ENCODE measurements at regions not wholly inside any gene's neighbourhood (a gene's known extent, or its start where the extent isn't known, plus 50 kb on each side); places are given as distances from the start of the nearest gene placed in this dataset.

GRCh38 chr5:122561209-122561608 lies 213.7 kb upstream of the SNX2 start:
- DNase-seq (no peak), ATAC-seq (replicated peaks) (no peak)
- H3K9me3 Mint-ChIP-seq = no peaks in the 10 kb centered on the region
- H3K4me1 Mint-ChIP-seq (ENCODE audit: low read depth in 2 of 2) = no peaks in the 10 kb centered on the region
- no peak overlapping the region for H3K4me3 Mint-ChIP-seq
- no peaks in the 10 kb centered on the region for H3K27me3 Mint-ChIP-seq
- no peaks in the 10 kb centered on the region for H3K36me3 Mint-ChIP-seq (ENCODE audit: insufficient read depth)
- no peak overlapping the region for H3K27ac Mint-ChIP-seq

GRCh38 chr5:122565331-122565730 lies 209.5 kb upstream of the SNX2 start:
- no peak for ATAC-seq (replicated peaks)
- Mint-ChIP-seq H3K27me3 (no peaks in the 10 kb centered on the region), H3K27ac (no peak overlapping the region), H3K4me3 (no peak overlapping the region), H3K36me3 (ENCODE audit: insufficient read depth) (no peaks in the 10 kb centered on the region), H3K9me3 (no peaks in the 10 kb centered on the region), H3K4me1 (ENCODE audit: low read depth in 2 of 2) (no peaks in the 10 kb centered on the region)
- DNase-seq = no peak

DNA sequence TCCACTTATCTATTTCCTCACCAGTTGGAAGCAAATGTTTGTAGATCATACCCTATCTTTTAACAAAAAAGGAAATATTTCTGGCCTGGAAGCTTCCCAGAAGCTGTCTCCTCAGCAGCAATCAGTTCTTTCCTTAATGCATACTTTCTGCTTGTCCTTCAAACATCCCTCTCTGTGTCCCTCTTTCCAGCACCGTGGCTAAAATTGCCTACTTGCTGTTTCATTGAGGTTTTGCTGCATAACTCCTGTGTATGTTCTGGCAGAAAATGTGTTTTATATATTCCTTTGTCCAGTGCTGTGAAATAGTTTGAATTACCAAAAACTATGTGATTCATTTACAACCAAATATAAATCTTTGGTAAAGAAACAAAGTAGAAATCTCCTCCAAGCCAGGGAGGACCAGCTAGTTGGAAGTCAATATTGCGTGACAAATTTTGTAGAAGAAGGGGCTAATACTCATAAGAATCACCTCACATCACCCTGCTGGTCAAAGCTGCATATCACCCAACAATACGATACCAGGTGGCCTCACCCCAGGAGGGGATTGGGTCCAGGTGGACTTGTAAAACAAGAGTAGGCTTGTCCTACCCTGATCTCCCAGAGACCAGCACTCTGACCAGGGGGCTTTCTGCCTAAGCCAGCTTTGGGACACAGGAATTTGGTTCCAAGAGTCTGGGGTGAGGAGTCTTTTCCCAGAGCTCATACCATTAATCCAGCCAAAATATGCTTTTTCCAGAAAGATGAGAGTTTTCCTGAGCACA lies 198.4 kb upstream of the SNX2 start:
- Mint-ChIP-seq H3K27me3 (peaks cover 10 to 17% of the 10 kb centered on the region in 2 donors), H3K36me3 (ENCODE audit: insufficient read depth) (no peaks in the 10 kb centered on the region), H3K27ac (no peak overlapping the region), H3K9me3 (peaks cover 2 to 8% of the 10 kb centered on the region in 2 donors), H3K4me1 (ENCODE audit: low read depth in 2 of 2) (no peaks in the 10 kb centered on the region), H3K4me3 (no peak overlapping the region)
- no peak for ATAC-seq (replicated peaks)
- DNase-seq = no peak

- peaks cover 10 to 17% of the 10 kb centered on the region in 2 donors for H3K27me3 Mint-ChIP-seq
- ATAC-seq (replicated peaks) = no peak
- H3K36me3 Mint-ChIP-seq (ENCODE audit: insufficient read depth) = no peaks in the 10 kb centered on the region
Observed at GRCh38 chr5:122581629-122582028, 193.3 kb upstream of the SNX2 start.

DNA sequence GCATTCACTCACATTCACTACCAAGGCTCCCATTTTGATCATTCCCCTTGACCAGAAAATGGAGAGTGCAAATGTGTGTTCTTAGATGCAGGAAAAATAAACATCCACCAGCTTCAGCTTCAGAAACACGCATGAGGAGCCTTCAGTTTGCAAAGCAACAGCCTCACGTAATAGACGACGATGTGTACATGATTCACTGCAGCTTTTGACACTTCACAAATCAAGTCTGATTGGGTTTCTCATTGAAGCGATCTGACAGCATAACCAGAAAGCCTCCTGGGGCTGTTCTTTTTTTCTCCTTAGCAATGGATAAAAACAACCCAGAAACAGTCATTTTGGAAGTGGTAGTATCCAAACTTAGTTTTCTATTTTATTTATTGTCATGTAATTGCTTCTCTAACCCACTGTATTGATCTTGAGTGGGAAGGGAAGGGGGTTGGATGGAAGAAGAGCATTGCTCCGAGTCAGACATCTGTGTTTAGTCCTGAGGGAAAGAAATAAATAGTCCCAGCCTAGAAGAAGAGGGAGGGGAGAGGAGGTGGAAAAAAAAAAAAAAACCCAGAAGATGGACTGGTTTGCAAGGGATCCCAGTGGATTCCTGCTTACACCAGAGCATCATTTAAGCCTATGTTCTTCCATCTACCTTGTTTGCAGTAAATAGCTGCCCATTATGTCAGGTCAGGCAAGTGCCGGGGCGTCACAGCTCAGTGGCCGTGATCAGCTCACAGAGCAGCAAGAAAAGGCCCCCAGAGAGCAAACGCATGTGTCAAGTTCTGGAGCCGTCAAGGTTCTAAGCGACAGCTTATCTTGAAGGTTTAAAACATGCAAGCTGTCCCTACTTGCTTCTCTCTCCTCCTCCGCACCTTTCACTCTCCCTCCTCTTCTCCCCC lies 190.2 kb upstream of the SNX2 start:
- ATAC-seq (replicated peaks) (no peak), DNase-seq (no peak)
- no peak overlapping the region for H3K4me3 Mint-ChIP-seq
- H3K27me3 Mint-ChIP-seq = peaks cover 4 to 12% of the 10 kb centered on the region in 2 donors
- H3K27ac Mint-ChIP-seq = no peak overlapping the region
- H3K36me3 Mint-ChIP-seq (ENCODE audit: insufficient read depth) = no peaks in the 10 kb centered on the region
- H3K9me3 Mint-ChIP-seq = peaks cover 2% of the 10 kb centered on the region in 2 donors
- H3K4me1 Mint-ChIP-seq (ENCODE audit: low read depth in 2 of 2) = no peaks in the 10 kb centered on the region

More at GRCh38 chr5:122581629-122582028, 193.3 kb upstream of the SNX2 start:
- H3K4me1 Mint-ChIP-seq (ENCODE audit: low read depth in 2 of 2) = no peaks in the 10 kb centered on the region
- no peak overlapping the region for H3K27ac Mint-ChIP-seq
- no peak for DNase-seq
- H3K9me3 Mint-ChIP-seq = peaks cover 3 to 8% of the 10 kb centered on the region in 2 donors
- no peak overlapping the region for H3K4me3 Mint-ChIP-seq

GRCh38 chr5:122585371-122585770 lies 189.5 kb upstream of the SNX2 start:
- Mint-ChIP-seq H3K27ac (no peak overlapping the region), H3K27me3 (peaks cover 0 to 5% of the 10 kb centered on the region in 2 donors), H3K36me3 (ENCODE audit: insufficient read depth) (no peaks in the 10 kb centered on the region), H3K4me1 (ENCODE audit: low read depth in 2 of 2) (no peaks in the 10 kb centered on the region), H3K4me3 (no peak overlapping the region), H3K9me3 (peaks cover 0 to 2% of the 10 kb centered on the region in 2 donors)
- ATAC-seq (replicated peaks) (no peak), DNase-seq (no peak)

DNA sequence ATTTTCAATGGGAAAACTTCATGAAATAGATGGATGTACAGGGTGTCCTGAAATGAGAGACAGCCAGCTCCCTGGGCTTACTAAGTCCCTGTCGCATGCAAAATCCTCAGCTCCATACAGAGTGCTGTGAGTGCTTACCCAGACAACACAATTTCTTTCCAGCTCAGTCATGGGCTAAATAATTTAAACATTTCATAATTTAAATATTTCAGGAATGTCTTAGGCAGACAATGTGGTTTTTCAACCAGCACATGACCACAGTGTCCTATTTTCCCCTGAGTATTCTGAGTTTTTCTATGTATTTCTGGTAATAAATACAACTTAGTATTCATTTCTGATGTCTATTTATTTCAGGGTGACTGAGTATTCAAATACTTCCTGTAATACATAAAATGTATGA lies 188.5 kb upstream of the SNX2 start:
- H3K4me3 Mint-ChIP-seq = no peak overlapping the region
- no peaks in the 10 kb centered on the region for H3K36me3 Mint-ChIP-seq (ENCODE audit: insufficient read depth)
- no peak overlapping the region for H3K27ac Mint-ChIP-seq
- H3K27me3 Mint-ChIP-seq = no peaks in the 10 kb centered on the region
- peaks cover 0 to 2% of the 10 kb centered on the region in 2 donors for H3K9me3 Mint-ChIP-seq
- DNase-seq (no peak), ATAC-seq (replicated peaks) (no peak)
- H3K4me1 Mint-ChIP-seq (ENCODE audit: low read depth in 2 of 2) = no peaks in the 10 kb centered on the region

DNA sequence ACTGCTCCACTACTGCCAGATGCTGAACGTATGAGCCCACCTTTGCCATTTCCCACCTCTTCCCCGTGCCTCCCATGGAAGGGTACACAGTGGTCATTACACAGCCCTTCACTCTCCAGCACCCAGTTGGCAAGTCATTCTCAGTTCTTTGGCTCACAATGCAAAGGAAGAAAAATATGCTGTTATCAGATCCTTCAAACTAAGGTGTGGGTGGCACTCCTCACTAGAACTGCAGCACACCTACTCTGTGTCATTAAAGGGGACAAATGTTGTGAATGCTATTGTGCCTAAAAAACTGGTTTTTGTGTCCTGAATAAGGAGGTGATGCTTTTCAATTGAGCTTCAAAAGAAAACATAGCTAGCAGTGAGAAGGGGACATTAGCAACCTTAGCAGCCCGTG lies 183.1 kb upstream of the SNX2 start:
- H3K4me3 Mint-ChIP-seq = no peak overlapping the region
- no peaks in the 10 kb centered on the region for H3K36me3 Mint-ChIP-seq (ENCODE audit: insufficient read depth)
- DNase-seq (no peak), ATAC-seq (replicated peaks) (no peak)
- H3K9me3 Mint-ChIP-seq = peaks cover under 1 to 5% of the 10 kb centered on the region in 2 donors
- H3K4me1 Mint-ChIP-seq (ENCODE audit: low read depth in 2 of 2) = no peaks in the 10 kb centered on the region
- H3K27me3 Mint-ChIP-seq = no peaks in the 10 kb centered on the region
- H3K27ac Mint-ChIP-seq = no peak overlapping the region

DNA sequence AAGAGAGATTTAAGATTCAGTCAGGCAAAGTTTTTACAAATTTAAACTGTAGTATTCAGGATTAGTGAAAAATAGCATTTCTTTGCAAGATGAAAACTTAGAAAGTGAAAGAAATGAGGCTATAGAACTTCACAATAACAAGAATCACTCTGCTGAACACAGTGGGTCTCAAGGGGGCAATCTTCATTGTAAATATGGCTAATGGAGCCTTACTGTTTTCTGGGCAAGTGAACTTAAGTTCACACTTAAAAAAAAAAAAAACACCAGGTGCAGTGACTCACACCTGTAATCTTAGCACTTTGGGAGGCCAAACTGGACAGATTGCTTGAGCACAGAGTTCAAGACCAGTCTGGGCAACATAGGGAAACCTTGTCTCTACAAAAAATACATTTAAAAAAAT lies 175.9 kb upstream of the SNX2 start:
- H3K27ac Mint-ChIP-seq = no peak overlapping the region
- no peaks in the 10 kb centered on the region for H3K27me3 Mint-ChIP-seq
- ATAC-seq (replicated peaks) (no peak), DNase-seq (no peak)
- H3K4me3 Mint-ChIP-seq = no peak overlapping the region
- H3K4me1 Mint-ChIP-seq (ENCODE audit: low read depth in 2 of 2) = no peaks in the 10 kb centered on the region
- H3K9me3 Mint-ChIP-seq = peaks cover 4 to 7% of the 10 kb centered on the region in 2 donors
- no peaks in the 10 kb centered on the region for H3K36me3 Mint-ChIP-seq (ENCODE audit: insufficient read depth)

GRCh38 chr5:122600924-122601323 lies 174.0 kb upstream of the SNX2 start:
- ATAC-seq (replicated peaks) (no peak), DNase-seq (no peak)
- Mint-ChIP-seq H3K4me1 (ENCODE audit: low read depth in 2 of 2) (no peaks in the 10 kb centered on the region), H3K36me3 (ENCODE audit: insufficient read depth) (no peaks in the 10 kb centered on the region), H3K9me3 (peaks cover 4 to 7% of the 10 kb centered on the region in 2 donors), H3K4me3 (no peak overlapping the region), H3K27me3 (peaks cover 0 to 8% of the 10 kb centered on the region in 2 donors), H3K27ac (no peak overlapping the region)

DNA sequence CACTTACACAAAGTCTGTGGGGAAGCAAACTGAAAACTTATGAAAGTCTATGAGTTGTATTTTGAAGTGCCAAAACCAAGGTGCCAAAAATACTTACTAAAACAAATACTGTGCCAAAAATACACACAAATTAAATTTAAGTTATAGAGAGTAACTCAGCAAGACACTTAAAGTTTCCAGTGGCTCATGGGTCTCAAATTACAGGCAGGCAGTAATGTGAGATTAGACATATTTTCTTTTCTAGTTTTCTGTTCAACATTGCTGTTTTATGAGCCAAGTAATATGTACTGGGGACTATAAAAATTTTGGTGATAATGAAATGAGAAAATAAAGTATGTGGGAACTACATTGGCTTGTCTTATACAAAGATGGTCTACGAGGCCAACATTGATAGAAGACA lies 172.2 kb upstream of the SNX2 start:
- no peaks in the 10 kb centered on the region for H3K4me1 Mint-ChIP-seq (ENCODE audit: low read depth in 2 of 2)
- ATAC-seq (replicated peaks) = no peak

DNA sequence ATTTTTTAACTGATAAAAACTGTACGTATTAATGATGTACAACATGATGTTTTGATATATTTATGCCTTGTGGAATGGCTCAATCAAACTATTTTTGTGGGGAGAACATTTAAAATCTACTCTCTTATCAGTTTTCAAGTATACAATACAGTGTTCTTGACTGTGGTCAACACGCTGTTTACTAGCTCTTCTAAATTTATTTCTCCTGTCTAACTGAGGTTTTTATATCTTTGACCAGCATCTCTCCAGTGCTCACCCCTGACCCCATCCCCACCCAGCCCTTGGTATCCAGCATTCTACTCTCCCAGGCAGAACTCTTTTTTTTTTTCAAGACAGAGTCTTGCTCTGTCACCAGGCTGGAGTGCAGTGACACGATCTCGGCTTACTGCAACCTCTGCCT lies 169.6 kb upstream of the SNX2 start:
- Mint-ChIP-seq H3K9me3 (peaks cover 0 to 2% of the 10 kb centered on the region in 2 donors), H3K4me1 (ENCODE audit: low read depth in 2 of 2) (no peaks in the 10 kb centered on the region), H3K4me3 (no peak overlapping the region), H3K36me3 (ENCODE audit: insufficient read depth) (no peaks in the 10 kb centered on the region), H3K27ac (no peak overlapping the region), H3K27me3 (peaks cover 0 to 21% of the 10 kb centered on the region in 2 donors)
- no peak for ATAC-seq (replicated peaks)
- no peak for DNase-seq

More for the DNA sequence above, 172.2 kb upstream of the SNX2 start:
- no peak for DNase-seq
- Mint-ChIP-seq H3K27ac (no peak overlapping the region), H3K36me3 (ENCODE audit: insufficient read depth) (no peaks in the 10 kb centered on the region), H3K4me3 (no peak overlapping the region), H3K27me3 (peaks cover 0 to 21% of the 10 kb centered on the region in 2 donors), H3K9me3 (peaks cover 0 to 2% of the 10 kb centered on the region in 2 donors)

DNA sequence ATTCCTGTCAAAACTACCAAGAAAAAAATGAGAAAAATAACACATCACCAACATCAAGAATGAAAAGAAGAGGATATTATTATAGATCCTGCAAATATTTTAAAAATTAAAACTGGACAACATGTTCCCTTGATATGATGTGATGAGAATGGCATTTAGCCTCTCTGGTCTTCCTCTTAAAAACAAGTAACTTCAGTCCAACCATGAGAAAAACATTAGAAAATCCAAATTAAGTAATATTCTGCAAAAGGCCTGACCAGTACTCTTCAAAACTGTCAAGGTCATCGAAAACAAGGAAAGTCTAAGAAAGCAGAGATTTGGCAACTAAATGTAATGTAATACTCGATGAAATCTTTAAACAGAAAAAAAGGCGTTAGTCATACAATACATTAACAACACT lies 167.1 kb upstream of the SNX2 start:
- Mint-ChIP-seq H3K27me3 (peaks cover 0 to 21% of the 10 kb centered on the region in 2 donors), H3K27ac (no peak overlapping the region), H3K4me1 (ENCODE audit: low read depth in 2 of 2) (no peaks in the 10 kb centered on the region), H3K9me3 (peaks cover 0 to 2% of the 10 kb centered on the region in 2 donors), H3K36me3 (ENCODE audit: insufficient read depth) (no peaks in the 10 kb centered on the region), H3K4me3 (no peak overlapping the region)
- DNase-seq (no peak), ATAC-seq (replicated peaks) (no peak)

- Mint-ChIP-seq H3K27ac (no peak overlapping the region), H3K9me3 (peaks cover 0 to 2% of the 10 kb centered on the region in 2 donors), H3K27me3 (peaks cover 0 to 21% of the 10 kb centered on the region in 2 donors), H3K36me3 (ENCODE audit: insufficient read depth) (no peaks in the 10 kb centered on the region), H3K4me1 (ENCODE audit: low read depth in 2 of 2) (no peaks in the 10 kb centered on the region), H3K4me3 (no peak overlapping the region)
- ATAC-seq (replicated peaks) = no peak
- DNase-seq = no peak
Observed at GRCh38 chr5:122608222-122608621, 166.7 kb upstream of the SNX2 start.

Data from effector memory CD8-positive, alpha-beta T cell (primary cell).